HG03095 (cell line): ENCODE measurements at regions not wholly inside any gene's neighbourhood (a gene's known extent, or its start where the extent isn't known, plus 50 kb on each side); places are given as distances from the start of the nearest gene placed in this dataset.

Experiments
- ATAC-seq: cut with Tn5 transposase; IDR thresholded peaks from one replicate; pipeline ENCODE4 v1.9.1; 2021; ENCODE audit warnings: moderate library complexity; ENCODE audit not compliant: unreplicated experiment

DNA sequence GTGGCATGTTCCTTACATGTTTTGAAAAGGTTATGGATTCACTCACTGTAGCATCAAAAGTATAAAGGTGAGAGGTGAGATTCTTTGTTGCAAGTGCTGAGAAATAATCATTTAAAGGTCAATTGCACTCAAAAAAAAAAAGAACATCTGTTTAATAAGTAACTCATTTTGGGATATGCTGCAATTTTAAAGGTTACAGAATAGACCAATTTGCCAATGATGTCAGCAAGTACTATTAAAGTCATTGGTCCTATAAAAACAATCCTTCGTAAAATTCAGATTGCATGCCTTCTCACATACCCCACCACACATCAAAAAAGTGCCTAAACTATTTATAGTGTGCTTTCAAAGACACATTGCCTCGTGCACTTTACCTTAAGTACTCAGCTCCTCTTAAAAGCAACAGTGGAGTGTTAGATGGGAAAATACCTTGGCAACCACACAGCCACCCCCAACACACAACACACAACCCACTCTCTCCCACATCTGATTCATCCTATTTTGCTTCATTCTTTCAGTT is 218.2 kb upstream of the ADGRL2 start:
- ATAC-seq, result no peak

DNA sequence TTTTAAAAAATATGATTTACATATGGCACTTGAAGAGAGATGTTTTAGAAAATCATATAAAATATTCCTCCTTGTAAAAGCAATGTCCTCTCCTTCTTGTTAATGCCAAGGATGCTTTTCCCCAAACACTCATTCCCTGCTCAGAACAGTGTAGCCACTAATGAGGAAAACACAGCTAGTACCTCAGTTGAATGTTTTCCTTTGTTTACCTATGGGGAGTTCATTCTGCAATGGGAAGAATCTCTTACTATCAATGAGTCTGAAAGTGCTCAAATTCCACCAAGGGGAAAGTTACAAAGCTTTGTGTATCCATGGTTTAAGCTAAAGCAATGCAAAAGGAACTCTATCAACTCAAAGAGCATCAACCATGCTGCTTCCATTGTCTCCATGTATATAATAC is 221.9 kb upstream of the ADGRL2 start:
- ATAC-seq, result no peak

DNA sequence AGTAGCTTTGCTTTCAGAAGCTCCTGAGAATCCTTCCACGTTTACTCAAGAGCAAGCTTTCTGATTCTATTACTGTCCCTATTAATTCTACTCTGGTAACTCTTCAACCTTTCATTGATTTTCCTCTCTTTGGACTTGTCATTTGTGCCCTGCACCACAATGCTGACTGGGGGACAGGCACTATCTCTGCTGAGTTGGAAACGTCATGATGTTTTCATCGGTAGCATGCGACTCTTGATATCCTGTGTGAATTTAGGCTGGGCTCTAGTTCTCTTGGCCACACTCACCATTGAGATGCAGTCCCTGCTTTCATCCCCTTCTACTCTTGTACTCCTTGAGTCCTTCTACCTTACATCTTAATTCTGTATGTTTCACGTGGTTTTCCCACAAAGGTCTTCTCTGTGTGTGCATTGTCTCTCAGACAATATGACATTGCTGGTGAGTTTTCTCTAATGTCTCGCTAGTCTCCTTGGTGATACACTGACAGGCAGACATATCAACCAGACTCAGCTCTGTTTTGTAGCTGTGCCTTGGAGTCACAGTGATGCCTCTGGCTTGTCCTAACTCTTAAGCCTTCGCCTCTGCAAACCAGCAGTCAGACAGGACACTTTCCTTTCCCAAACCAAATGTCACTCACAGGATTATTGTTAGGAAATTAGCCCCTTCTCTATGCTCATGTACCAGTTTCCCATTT is 223.6 kb upstream of the ADGRL2 start:
- ATAC-seq, result no peak

DNA sequence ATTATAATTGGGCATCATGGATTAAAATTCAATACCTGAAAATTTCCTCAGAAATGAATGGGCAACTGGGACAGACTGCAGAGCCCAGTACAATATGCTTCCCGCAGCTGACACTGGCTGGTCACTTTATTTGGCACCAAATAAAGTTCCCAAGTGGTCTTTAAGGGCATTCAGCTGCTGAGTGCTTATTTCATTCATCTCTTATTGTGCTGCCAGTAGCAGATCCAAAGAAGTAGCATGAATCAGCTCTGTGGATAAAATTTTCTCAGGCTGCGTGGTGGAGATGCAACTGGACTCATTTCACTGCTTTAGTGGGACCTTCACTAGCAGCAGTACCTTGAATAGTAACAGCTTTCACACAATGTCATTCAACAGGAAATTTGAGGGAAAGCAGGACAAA is 226.3 kb upstream of the ADGRL2 start:
- ATAC-seq, result no peak

DNA sequence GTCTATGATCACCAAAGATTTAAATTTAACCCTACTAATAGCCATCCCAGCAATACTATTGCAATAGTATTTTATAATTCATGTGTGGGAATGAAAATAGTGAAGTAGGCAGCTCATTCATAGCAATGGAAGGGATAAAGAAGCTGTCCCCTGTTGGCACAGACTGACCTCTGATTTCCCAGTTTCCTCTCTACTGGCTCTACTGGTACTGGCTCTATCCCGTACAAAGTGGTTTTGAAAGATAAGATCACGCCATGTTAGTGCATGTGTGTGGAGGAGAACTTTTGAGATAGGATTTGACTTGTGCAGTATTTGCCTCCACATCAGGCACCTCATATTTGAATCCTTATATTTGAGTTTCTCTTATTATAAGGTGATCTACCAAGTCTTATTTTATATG is 227.3 kb upstream of the ADGRL2 start:
- no peak for ATAC-seq

DNA sequence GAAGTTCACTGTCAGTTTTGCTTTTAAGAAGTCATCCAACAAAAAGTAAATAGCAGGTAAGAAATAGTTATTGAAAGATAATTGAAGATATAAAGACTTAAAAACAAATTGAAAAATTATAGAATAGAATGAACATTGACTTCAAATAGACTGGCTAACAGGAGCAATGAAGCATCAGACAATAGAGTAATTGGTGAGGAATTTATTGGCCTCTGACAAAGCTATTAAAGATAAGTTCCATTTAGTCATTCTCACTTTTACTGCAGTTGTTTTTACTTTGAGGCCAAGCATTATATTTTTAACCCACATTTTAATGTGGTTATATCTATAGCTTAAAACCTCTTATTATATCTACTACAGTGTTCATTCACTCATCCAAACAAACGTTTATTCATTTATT is 228.8 kb upstream of the ADGRL2 start:
- ATAC-seq, result no peak

DNA sequence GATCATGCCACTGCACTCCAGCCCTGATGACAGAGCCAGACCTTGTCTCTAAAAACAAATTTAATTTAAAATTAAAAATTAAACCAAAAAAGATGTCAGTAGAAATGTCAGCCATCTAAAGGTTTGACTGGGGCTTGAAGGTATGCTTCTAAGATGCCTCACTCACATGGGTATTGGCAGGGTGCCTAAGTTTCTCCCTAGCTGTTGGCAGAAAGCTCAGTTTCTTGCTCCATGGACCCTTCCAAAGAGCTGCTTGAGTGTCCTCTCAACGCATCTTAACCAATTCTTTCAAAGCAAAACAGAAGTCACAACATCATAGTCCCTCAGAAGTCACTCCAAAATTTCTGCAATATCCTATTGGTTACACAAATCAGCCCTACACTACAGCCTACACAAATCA is 231.0 kb upstream of the ADGRL2 start:
- ATAC-seq, result no peak

DNA sequence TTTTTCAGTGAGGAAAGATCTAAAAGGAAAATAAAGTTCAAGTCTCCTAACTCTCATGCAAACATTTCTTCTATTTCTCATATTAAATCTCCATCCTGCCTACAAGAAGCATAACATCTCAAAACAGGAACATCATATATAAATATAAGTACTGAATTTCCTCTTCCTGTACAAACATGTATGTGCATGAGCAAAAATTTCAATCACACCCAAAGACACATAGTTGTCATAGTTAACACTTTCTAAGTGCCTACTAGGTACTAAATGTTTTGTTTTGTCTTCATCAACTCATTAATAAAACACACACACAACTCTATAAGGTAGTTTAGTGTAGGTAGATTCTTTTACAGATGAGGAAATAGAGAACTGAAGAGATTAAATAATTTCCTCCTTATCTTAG is 237.1 kb upstream of the ADGRL2 start:
- no peak for ATAC-seq

DNA sequence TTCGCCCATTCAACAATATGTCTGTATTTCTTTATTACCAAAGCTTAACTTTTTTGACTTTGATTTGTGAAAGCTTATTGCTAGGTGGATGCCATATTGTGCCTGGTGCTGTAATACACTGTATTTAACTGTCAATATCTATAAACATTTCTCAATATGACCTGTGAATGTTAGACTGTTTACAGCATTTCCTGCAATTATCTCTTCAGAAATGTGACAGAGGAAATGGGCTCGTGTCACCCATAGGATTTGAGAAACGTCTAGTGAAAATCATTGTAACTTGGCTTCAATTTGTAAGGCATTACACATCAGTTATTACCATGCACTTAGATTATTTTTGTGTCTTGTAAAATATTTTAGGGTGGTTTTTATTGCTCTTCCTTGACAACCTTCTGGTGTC is 237.8 kb upstream of the ADGRL2 start:
- no peak for ATAC-seq

DNA sequence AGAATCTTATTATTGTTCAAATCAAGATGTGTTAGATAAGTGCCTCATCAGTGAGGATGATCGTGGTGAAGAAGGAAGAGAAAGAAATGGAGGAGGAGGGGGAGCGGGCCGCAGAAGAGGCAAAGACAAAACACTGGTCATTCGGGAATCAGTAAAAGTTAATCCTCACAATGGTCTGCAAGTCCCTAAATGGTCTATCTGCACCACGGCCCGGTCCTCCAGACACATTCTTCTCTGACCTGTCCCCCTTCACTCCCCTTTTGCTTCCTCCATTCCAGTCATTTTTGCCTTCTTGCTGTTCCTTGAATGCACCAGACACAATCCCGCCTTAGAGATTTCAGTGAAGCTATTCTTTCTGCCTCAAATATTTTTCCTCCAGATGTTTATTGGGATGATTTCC is 240.1 kb upstream of the ADGRL2 start:
- no peak for ATAC-seq

DNA sequence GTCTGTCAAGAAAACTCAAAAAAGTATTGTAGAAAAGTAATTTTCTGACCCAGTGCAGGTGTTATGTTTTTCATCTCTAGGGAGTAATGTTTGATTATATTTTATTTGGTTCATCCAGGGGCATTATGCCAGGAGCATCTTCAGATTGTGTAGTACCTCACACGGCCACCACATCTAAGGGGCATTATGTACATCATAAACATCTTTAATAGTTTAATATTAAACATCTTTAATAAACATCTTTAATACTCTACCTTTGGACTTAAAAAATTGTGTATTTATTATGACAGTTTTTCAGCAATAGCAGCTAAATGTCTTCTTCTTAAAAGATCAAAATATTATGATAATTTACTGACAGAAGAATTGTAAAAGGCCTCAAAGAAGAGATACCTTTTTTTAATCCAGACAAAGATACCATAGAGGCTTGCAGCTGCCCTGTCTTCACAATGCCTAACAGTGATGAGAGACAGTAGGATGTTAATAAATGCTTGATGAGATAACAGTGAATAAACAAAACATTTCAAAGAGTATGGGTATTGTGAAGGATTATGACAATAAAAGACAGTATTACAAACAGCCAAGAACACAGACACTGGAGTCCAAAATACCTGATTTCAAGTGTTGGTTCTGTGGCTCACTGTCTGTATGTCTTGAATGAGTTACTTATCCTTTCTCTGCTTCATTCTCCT is 240.9 kb upstream of the ADGRL2 start:
- no peak for ATAC-seq

DNA sequence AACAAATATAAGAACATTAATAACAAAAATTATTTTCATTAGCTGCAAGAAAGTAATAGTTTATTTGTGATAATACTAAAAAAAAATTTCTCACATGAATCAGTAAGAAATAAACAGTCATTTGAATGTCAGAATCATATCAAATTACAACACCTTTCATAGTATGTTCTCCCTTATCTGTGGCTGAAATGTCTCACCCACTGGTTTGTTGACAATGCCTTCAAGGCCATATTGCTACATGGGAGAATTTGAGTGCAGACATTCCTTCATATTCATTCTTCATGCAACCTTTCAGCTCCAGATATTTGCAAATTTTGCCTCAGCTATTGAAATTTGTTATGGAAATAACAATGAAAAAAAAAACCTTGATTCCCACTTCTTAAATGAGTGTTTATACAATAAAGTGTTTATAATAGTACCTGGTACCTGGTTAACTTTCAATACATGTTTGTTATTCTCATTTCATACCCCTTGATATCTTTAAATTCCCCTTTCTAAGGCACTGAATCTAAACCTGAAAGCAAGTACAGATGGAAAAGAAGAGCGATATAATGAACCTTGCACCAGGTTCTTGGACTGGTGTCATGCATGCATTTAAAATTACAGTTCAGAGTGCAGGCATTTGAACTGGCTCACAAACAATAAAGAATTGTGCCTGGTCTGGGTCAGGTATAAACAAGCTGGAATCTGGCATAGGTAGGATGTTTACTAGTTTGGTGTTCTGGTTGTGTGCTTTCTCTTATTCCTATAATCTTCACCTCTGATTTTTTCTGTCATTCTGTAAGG is 242.2 kb upstream of the ADGRL2 start:
- no peak for ATAC-seq

DNA sequence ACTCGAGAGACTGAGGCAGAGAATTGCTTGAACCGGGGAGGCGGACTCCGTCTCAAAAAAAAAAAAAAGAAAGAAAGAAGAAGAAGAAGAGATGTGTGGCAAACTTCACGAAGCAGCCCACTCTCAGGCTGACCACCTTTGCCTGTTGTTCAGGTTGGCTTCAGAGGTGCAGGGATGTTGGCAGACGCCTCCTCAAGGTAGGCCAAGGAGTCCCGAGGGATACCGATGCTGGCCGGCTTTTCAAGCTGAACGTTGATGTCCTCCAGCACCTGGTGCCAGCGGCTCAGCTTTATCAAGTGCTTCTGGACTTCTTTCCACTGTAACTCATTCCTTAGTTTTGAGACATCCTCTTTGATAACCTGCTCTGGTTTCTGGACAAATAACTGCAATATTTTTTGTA is 243.8 kb upstream of the ADGRL2 start:
- no peak for ATAC-seq

DNA sequence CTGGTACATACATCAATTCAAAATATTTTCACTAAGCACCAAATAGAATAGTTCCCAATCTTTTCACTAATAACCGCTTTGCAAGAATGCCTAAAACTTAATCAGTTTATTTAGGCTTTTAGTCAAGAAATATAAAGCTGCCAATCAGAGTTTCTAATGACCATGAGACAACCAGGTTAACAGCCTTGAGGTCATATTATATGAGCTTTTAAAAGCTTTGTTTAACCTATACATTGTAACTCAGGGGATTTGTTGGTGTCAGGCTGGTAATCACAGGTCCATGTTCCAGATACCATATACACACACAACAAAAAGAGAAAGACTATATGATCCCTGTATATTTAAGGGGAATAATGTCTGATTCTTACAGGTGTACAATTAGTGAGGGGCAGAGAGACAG is 246.2 kb upstream of the ADGRL2 start:
- no peak for ATAC-seq

DNA sequence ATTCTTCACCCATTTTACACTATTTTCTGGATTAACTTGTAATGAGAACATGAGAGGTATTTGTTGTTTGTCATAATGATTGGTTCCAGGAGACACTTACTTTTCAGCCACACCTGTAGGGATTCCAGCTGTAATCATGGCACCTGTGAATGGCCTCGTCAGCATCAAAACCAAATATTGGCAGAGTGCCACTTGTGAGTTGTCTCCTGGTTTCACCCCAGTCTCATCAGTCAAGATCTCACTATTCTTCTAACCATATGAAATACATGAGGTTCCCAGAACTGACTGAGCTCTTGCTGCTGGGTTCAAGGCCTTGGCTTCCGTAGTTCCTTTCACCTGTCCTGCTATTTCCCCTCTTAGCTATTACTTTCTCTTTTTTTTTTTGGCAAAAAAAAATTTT is 246.6 kb upstream of the ADGRL2 start:
- ATAC-seq, result no peak

DNA sequence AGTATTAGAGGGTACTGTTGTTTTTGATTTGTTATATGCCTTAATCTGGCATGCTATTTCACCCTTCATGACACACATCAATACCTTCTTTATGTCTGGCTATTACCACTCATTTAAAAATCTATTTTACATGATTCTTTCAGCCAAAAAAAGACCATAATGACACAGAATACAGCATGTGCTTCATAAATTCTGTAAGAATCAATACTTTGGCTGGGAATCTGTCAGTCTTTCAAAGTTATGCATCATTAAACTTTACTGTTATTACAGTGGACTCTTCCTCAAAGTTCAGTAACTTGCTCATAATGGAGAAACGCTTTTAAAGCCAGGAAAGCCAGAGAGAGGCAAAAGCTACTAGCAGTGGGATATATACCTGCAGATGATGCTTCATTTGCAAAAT is 247.2 kb upstream of the ADGRL2 start:
- no peak for ATAC-seq

DNA sequence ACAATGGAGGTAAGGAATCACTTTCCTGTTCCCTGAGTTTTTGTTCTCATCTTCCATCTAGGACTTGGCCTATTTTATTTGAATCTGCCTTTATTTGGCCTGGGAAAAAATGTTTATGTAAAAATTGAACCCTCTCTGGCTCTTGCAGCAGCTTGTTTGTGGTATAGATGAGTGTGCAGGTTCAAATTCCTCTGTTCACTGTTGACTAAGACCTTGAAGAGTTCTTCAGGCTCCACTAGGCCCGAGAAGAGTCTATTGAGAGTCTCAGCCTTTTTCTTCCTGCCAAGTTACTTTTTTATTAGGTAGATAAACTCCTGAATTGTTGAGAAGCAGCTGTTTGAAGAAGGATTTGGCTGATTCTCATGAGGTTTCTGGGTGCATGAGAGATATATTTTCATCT is 248.8 kb upstream of the ADGRL2 start:
- peak; percentile 30 for ATAC-seq

DNA sequence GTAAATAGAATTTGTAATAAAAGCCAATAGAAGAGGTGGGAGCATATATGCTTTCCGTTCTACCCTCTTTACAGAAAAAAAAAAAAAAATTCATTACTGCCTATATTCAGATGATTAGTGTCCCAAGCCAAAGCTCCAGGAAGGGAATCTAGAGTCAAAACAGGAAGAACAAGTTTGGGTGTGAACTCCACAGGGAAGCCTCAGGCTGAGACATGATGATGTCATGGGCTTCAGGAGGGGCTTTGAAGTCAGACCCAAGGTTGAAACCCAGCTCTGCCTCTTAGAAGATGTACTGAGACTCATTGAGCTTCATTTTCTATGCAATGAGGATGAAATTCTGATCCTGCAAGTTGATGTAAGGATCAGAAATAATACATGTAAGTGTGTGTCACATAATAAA is 250.0 kb upstream of the ADGRL2 start:
- ATAC-seq, result no peak

DNA sequence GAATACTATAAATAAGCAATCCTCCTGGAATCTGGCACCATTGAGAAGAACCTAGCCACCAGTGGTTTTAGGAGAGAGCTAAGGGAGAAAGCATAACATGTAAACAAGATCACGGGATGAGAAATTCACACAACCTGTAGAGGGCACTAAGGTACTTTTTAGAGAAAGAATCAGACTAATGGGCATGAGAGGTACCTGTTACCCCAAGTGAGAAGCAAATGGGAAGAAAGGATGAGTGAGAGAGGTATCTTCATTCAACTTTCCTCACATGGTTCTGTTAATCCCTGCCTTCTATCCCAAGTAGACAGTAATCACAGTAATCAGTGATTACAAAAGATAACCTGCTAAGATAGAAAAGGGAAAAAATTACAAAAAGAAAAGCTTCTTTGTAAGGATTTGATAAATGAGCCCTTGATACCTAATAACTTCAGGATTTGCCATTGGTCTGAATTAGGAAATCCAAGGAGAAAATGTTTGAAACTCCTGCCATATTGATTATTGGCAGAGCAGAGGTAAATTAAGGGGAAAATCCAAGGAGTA is 251.1 kb upstream of the ADGRL2 start:
- ATAC-seq, result peak; percentile 42

DNA sequence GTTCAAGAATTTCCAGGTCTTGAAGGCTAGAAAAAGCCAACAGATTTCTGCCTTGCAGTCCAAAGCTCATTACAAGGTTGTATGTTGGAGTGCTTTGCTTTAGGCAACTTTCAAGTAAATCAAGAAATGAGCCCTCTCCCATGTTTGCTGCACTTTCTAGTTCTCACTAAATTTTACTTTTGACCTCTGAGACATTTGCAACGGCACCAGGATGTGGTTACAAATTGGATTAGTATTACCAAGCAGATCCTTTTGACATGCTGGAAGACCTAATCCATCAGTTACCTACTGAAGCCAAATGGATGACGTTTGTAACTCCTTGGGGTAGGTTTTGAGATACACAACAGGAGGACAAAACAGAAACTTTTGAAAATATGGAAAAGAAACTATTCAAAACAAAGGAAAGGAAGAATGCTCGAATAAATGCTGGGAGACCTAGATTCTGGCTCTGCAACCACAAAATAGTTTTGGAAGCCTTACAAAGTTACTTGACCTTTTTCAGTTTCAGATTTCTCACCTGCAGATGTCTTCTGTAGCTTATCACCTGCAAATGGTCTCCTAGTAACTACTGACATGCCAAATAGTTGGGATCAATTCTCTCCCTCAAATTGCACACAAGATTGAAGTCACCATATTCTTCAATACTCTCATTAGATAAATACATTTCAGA is 251.7 kb upstream of the ADGRL2 start:
- peak; percentile 47 for ATAC-seq

DNA sequence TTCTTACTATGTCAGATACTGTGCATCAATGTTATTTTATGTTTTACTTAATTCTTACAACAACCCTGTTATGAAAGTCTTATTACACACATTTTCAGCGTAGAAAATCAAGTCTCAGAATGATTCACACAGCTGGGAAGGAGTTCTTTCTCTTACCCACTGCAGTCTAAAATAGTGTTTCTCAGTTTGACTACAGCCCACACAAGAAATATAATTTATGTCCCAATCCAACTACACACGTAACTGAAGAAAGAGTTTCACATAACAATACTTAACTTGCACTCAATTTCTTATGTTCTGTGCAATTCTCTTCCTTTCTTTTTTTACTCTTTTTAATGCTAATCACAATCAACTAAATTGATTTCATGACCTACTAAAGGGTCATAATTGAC is 252.8 kb upstream of the ADGRL2 start:
- ATAC-seq, result peak; percentile 66
